ENCODE measurements at regions not wholly inside any gene's neighbourhood (a gene's known extent, or its start where the extent isn't known, plus 50 kb on each side); places are given as distances from the start of the nearest gene placed in this dataset.

- DNase-seq (ENCODE audit: low read depth), result no peak
- H3K4me3 ChIP-seq (replicated peaks; ENCODE audit: low read depth, low read length), result no peak overlapping the region
Observed at GRCh38 chr6:44527181-44527580, 139.7 kb downstream of the CDC5L start.

GRCh38 chr6:44527583-44528369 is 140.3 kb downstream of the CDC5L start:
- no peak for TF ChIP-seq CTCF (IDR thresholded peaks at IDR 0.05; ENCODE audit: low read length, missing control alignments)
- no peak overlapping the region for H3K4me3 ChIP-seq (replicated peaks; ENCODE audit: low read depth, low read length)
- DNase-seq (ENCODE audit: low read depth), result no peak

More at GRCh38 chr6:44527181-44527580, 139.7 kb downstream of the CDC5L start:
- no peak for TF ChIP-seq CTCF (IDR thresholded peaks at IDR 0.05; ENCODE audit: low read length, missing control alignments)

GRCh38 chr6:44528370-44528644 is 140.8 kb downstream of the CDC5L start:
- H3K4me3 ChIP-seq (replicated peaks; ENCODE audit: low read depth, low read length), result no peak overlapping the region
- no peak for DNase-seq (ENCODE audit: low read depth)
- no peak for TF ChIP-seq CTCF (IDR thresholded peaks at IDR 0.05; ENCODE audit: low read length, missing control alignments)

GRCh38 chr6:44528716-44529115 is 141.2 kb downstream of the CDC5L start:
- DNase-seq (ENCODE audit: low read depth), result no peak
- TF ChIP-seq CTCF (IDR thresholded peaks at IDR 0.05; ENCODE audit: low read length, missing control alignments), result no peak

GRCh38 chr6:44529146-44529905 is 141.8 kb downstream of the CDC5L start:
- no peak for DNase-seq (ENCODE audit: low read depth)
- no peak for TF ChIP-seq CTCF (IDR thresholded peaks at IDR 0.05; ENCODE audit: low read length, missing control alignments)
- H3K4me3 ChIP-seq (replicated peaks; ENCODE audit: low read depth, low read length), result no peak overlapping the region

More at GRCh38 chr6:44528716-44529115, 141.2 kb downstream of the CDC5L start:
- H3K4me3 ChIP-seq (replicated peaks; ENCODE audit: low read depth, low read length), result no peak overlapping the region

- no peak overlapping the region for H3K4me3 ChIP-seq (replicated peaks; ENCODE audit: low read depth, low read length)
- no peak for DNase-seq (ENCODE audit: low read depth)
- no peak for TF ChIP-seq CTCF (IDR thresholded peaks at IDR 0.05; ENCODE audit: low read length, missing control alignments)
Observed at GRCh38 chr6:44530209-44530909, 142.9 kb downstream of the CDC5L start.
